HCT116 (cell line): ENCODE measurements at regions not wholly inside any gene's neighbourhood (a gene's known extent, or its start where the extent isn't known, plus 50 kb on each side); places are given as distances from the start of the nearest gene placed in this dataset.

Source experiments
- ATAC-seq: fragments of 200-7000 bp; cut with Tn5 transposase; 2 replicates; pipeline ENCODE4 v1.9.1; 2020; ENCODE audit warnings: mild to moderate bottlenecking, moderate library complexity
- BruUV-seq: library from RNA; stranded (reverse); fragments of 400-500 nt; replicated peaks from 2 replicates; lab custom pipeline; 2021; lab: Mats Ljungman, UMichigan
- CTCF ChIA-PET: fragments of 300-600 bp; sonication (Branson Sonifier 250); formaldehyde crosslinking; loops from one replicate; lab custom pipeline; 2021; ENCODE audit warnings: antibody characterized with exemption; lab: Charles Lee
- POLR2A ChIA-PET: fragments of 300-600, 350-600 bp; sonication (Branson Sonifier 250); formaldehyde crosslinking; loops from one replicate; lab custom pipeline; 2021; ENCODE audit warnings: antibody characterized with exemption; lab: Charles Lee
- RAD21 ChIA-PET, 2 experiments: fragments of 300-600 bp; sonication (Branson Sonifier 250); formaldehyde crosslinking; loops; one replicate each; lab custom pipeline; 2023; ENCODE audit warnings: low total read pairs in 2 of 2; ENCODE audit not compliant: uncharacterized antibody in 2 of 2, unreplicated experiment in 2 of 2, low non-redundant PET in 1 of 2; lab: Charles Lee
- DNase-seq: peaks from one replicate; pipeline ENCODE4 v3.0.0-alpha.2; 2010; ENCODE audit warnings: low read depth, low spot score
- H2AFZ ChIP-seq: fragments of 200-600 bp; shearing (Covaris generic), sonication (generic); 2 replicates; pipeline ENCODE4 v1.6.1; 2017; ENCODE audit warnings: low read depth, mixed run types, mixed read lengths, antibody characterized with exemption, low read length; ENCODE audit not compliant: poor library complexity, severe bottlenecking
- H3K27ac ChIP-seq: 2 replicates; pipeline ENCODE4 v1.5.1; 2012; ENCODE audit warnings: low read depth, low read length
- H3K27me3 ChIP-seq: fragments of 200-600 bp; sonication (generic); 2 replicates; pipeline ENCODE4 v1.6.1; 2016; ENCODE audit warnings: mixed run types, low read length, mixed read lengths; ENCODE audit not compliant: insufficient read depth
- H3K36me3 ChIP-seq, 2 experiments: fragments of 200-500 bp in 1 of 2; fragments of 200-600 bp in 1 of 2; sonication (Bioruptor generic) in 1 of 2; sonication (generic) in 1 of 2; 2 replicates each; pipeline versions ENCODE4 v1.5.1 to v1.6.1; 2014 to 2016; ENCODE audit warnings: low read length in 2 of 2, inconsistent platforms in 1 of 2, mixed read lengths in 1 of 2, mixed run types in 1 of 2; ENCODE audit not compliant: insufficient read depth in 2 of 2, control insufficient read depth in 1 of 2
- H3K4me1 ChIP-seq, 2 experiments: fragments of 200-600 bp in 1 of 2; sonication (generic) in 1 of 2; 2 replicates each; pipeline versions ENCODE4 v1.5.1 to v1.6.1; 2012 to 2017; ENCODE audit warnings: low read length in 2 of 2, inconsistent platforms in 1 of 2, mild to moderate bottlenecking in 1 of 2, mixed read lengths in 1 of 2, mixed run types in 1 of 2, moderate library complexity in 1 of 2; ENCODE audit not compliant: insufficient read depth in 2 of 2, control insufficient read depth in 1 of 2
- H3K4me2 ChIP-seq: fragments of 200-600 bp; sonication (generic); 2 replicates; pipeline ENCODE4 v1.6.1; 2017; ENCODE audit warnings: mixed run types, low read length, mixed read lengths
- H3K4me3 ChIP-seq, 2 experiments: fragments of 200-600 bp in 1 of 2; sonication (generic) in 1 of 2; replicated peaks in 1 of 2; 2 replicates each; pipeline ENCODE4 v1.5.1; 2011 to 2016; ENCODE audit warnings: low read length in 2 of 2, control low read depth in 1 of 2, low read depth in 1 of 2, mild to moderate bottlenecking in 1 of 2, mixed read lengths in 1 of 2, mixed run types in 1 of 2
- H3K79me2 ChIP-seq: fragments of 200-600 bp; sonication (generic); 2 replicates; pipeline ENCODE4 v1.6.1; 2017; ENCODE audit warnings: mild to moderate bottlenecking, mixed run types, low read length, moderate library complexity, mixed read lengths; ENCODE audit not compliant: insufficient read depth
- H3K9ac ChIP-seq: fragments of 200-600 bp; sonication (generic); 2 replicates; pipeline ENCODE4 v1.6.1; 2016; ENCODE audit warnings: low read length, mixed read lengths
- H3K9me2 ChIP-seq: fragments of 200-600 bp; sonication (generic), shearing (Covaris generic); 2 replicates; pipeline ENCODE4 v1.6.1; 2017; ENCODE audit warnings: mixed run types, mild to moderate bottlenecking, moderate library complexity; ENCODE audit not compliant: insufficient read depth
- H3K9me3 ChIP-seq, 2 experiments: fragments of 200-500 bp in 1 of 2; fragments of 200-600 bp in 1 of 2; sonication (Bioruptor generic) in 1 of 2; sonication (generic) in 1 of 2; 2 replicates each; pipeline ENCODE4 v1.6.1; 2014 to 2017; ENCODE audit warnings: low read length in 2 of 2, mixed read lengths in 2 of 2, inconsistent platforms in 1 of 2, low read depth in 1 of 2, mild to moderate bottlenecking in 1 of 2, mixed run types in 1 of 2, moderate library complexity in 1 of 2; ENCODE audit not compliant: control insufficient read depth in 1 of 2, insufficient read depth in 1 of 2
- H4K20me1 ChIP-seq: fragments of 200-600 bp; sonication (generic), shearing (Covaris generic); 2 replicates; pipeline ENCODE4 v1.6.1; 2017; ENCODE audit warnings: mixed run types, mild to moderate bottlenecking, moderate library complexity; ENCODE audit not compliant: insufficient read depth
- CEBPB ChIP-seq: IDR thresholded peaks from 2 replicates; pipeline ENCODE4 v1.6.1; 2012; ENCODE audit warnings: low read depth
- ELF1 ChIP-seq: IDR thresholded peaks from 2 replicates; pipeline ENCODE4 v1.6.1; 2012; ENCODE audit warnings: low read depth, borderline replicate concordance
- EZH2 ChIP-seq: fragments of 200-600 bp; sonication (generic); IDR thresholded peaks from 2 replicates; pipeline ENCODE4 v1.6.1; 2017; ENCODE audit warnings: antibody characterized with exemption, mixed run types
- FOSL1 ChIP-seq: IDR thresholded peaks from 2 replicates; pipeline ENCODE4 v1.6.1; 2012; ENCODE audit warnings: low read depth
- JUND ChIP-seq: IDR thresholded peaks from 2 replicates; pipeline ENCODE4 v1.6.1; 2012
- POLR2A ChIP-seq: IDR thresholded peaks from 2 replicates; pipeline ENCODE4 v1.7.0; 2011; ENCODE audit warnings: borderline replicate concordance; ENCODE audit not compliant: insufficient read depth, insufficient read length; ENCODE audit errors: extremely low read depth
- POLR2AphosphoS5 ChIP-seq: IDR thresholded peaks from 2 replicates; pipeline ENCODE4 v1.6.1; 2011; ENCODE audit warnings: mild to moderate bottlenecking, low read depth, low read length, moderate library complexity
- RAD21 ChIP-seq: IDR thresholded peaks from 2 replicates; pipeline ENCODE4 v1.6.1; 2012; ENCODE audit warnings: low read depth, mild to moderate bottlenecking
- SIN3A ChIP-seq: IDR thresholded peaks from 2 replicates; pipeline ENCODE4 v1.6.1; 2012; ENCODE audit warnings: low read depth
- SP1 ChIP-seq: IDR thresholded peaks from 2 replicates; pipeline ENCODE4 v1.6.1; 2012; ENCODE audit warnings: low read depth
- SRF ChIP-seq: IDR thresholded peaks from 2 replicates; pipeline ENCODE4 v1.6.1; 2012; ENCODE audit warnings: low read depth
- ZFX ChIP-seq: fragments of 450-650 bp; IDR thresholded peaks from 2 replicates; pipeline ENCODE4 v1.6.1; 2017
- intact Hi-C: fragments of 100-400 bp; cut with micrococcal nuclease; formaldehyde crosslinking; loops from 2 replicates; pipeline ENCODE4 v1.10.0; 2022
- TF ChIP-seq, protein P1 (sequence below): IDR thresholded peaks from 2 replicates; pipeline ENCODE4 v1.6.1; 2012
- TF ChIP-seq, protein P2 (sequence below): IDR thresholded peaks from 2 replicates; pipeline ENCODE4 v1.6.1; 2012
- TF ChIP-seq, protein P3 (sequence below): IDR thresholded peaks from 2 replicates; pipeline ENCODE4 v1.6.1; 2011; ENCODE audit warnings: mild to moderate bottlenecking, low read length, moderate library complexity; ENCODE audit not compliant: insufficient replicate concordance; ENCODE audit errors: extremely low read depth

DNA sequence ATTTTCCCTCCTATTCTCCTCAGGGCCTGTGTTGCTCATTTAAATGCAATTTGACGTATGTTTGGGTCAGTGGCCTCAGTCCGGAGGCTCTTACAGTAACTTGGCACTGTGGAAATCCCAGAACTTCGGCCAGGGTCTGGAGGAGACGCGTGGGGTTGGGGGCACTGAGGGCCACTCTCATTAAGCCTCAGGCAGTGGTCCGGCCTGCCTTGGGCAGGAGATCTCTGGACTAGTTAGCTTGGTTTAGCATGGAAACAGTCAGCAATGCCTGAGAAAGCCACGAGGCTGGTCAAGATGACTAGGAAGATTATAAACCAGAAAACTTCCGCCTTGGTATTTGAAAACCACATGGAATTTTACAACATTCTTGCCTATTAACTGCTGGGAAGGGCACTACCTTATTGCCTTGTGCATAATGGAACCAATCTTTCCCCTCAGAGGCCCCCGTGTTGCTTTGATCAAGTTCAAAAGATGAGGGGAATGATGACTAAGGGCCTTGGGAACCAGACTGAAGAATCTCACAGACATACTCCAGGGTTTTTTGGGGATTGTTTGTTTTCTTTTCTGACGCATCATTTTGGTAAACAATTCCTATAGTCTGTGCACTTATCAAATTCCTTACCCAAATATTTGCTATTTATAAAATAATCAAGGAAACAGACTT, 206.0 kb upstream of the PREP start:
- ChIA-PET POLR2A (no interaction called here), CTCF (no interaction called here), RAD21 (no interaction called here)
- Histone ChIP-seq H3K4me2 (no peak overlapping the region), H4K20me1 (no peaks in the 10 kb centered on the region), H3K4me1 (peaks cover 5 to 14% of the 10 kb centered on the region in 2 experiments; a peak in 3 of 4 replicates), H3K27me3 (no peaks in the 10 kb centered on the region), H3K9me3 (no peaks in the 10 kb centered on the region), H3K27ac (no peak overlapping the region), H2AFZ (peak overlapping the region; percentile 72), H3K9ac (no peak overlapping the region), H3K4me3 (no peak overlapping the region), H3K79me2 (no peaks in the 10 kb centered on the region), H3K36me3 (no peaks in the 10 kb centered on the region), H3K9me2 (no peaks in the 10 kb centered on the region)
- peak; percentile 70 for ATAC-seq
- TF ChIP-seq, protein P1, sequence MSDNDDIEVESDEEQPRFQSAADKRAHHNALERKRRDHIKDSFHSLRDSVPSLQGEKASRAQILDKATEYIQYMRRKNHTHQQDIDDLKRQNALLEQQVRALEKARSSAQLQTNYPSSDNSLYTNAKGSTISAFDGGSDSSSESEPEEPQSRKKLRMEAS, result no peak
- TF ChIP-seq ZFX, result no peak
- TF ChIP-seq JUND, result no peak
- TF ChIP-seq POLR2A, result no peak
- TF ChIP-seq RAD21, result no peak
- TF ChIP-seq EZH2, result no peak
- no peak for TF ChIP-seq SRF
- TF ChIP-seq SP1, result no peak
- TF ChIP-seq FOSL1, result no peak
- no peak for TF ChIP-seq POLR2AphosphoS5
- no peak for TF ChIP-seq CEBPB
- TF ChIP-seq, protein P2, sequence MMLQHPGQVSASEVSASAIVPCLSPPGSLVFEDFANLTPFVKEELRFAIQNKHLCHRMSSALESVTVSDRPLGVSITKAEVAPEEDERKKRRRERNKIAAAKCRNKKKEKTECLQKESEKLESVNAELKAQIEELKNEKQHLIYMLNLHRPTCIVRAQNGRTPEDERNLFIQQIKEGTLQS, result no peak
- TF ChIP-seq, protein P3, sequence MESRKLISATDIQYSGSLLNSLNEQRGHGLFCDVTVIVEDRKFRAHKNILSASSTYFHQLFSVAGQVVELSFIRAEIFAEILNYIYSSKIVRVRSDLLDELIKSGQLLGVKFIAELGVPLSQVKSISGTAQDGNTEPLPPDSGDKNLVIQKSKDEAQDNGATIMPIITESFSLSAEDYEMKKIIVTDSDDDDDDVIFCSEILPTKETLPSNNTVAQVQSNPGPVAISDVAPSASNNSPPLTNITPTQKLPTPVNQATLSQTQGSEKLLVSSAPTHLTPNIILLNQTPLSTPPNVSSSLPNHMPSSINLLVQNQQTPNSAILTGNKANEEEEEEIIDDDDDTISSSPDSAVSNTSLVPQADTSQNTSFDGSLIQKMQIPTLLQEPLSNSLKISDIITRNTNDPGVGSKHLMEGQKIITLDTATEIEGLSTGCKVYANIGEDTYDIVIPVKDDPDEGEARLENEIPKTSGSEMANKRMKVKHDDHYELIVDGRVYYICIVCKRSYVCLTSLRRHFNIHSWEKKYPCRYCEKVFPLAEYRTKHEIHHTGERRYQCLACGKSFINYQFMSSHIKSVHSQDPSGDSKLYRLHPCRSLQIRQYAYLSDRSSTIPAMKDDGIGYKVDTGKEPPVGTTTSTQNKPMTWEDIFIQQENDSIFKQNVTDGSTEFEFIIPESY, result no peak
- no peak for TF ChIP-seq SIN3A
- no peak for TF ChIP-seq ELF1
- intact Hi-C loops, result no loop called here
- no TSS peak for BruUV-seq
- no peak for DNase-seq
